Endodermal cell (in vitro differentiated cells): ENCODE measurements at regions not wholly inside any gene's neighbourhood (a gene's known extent, or its start where the extent isn't known, plus 50 kb on each side); places are given as distances from the start of the nearest gene placed in this dataset.
A peak's percentile ranks its signal among the peaks of the same experiment; 100 is the strongest.
"Not testable (repeated sequence)": the region's sequence is repeated elsewhere in the genome, so short reads cannot be mapped to it uniquely, and the experiment has no call there.

Experiments used
- DNase-seq: peaks from one replicate; pipeline ENCODE4 v3.0.0-alpha.2; 2017
- H3K27ac ChIP-seq: 2 replicates; pipeline ENCODE4 v1.5.1; 2013; ENCODE audit warnings: mild to moderate bottlenecking, low read depth, low read length, moderate library complexity
- H3K27me3 ChIP-seq: 2 replicates; pipeline ENCODE4 v1.6.1; 2013; ENCODE audit warnings: mild to moderate bottlenecking, low read length, moderate library complexity; ENCODE audit not compliant: insufficient read depth, control insufficient read depth, poor library complexity, severe bottlenecking
- H3K36me3 ChIP-seq: 2 replicates; pipeline ENCODE4 v1.7.0; 2013; ENCODE audit warnings: mild to moderate bottlenecking, low read length, moderate library complexity; ENCODE audit not compliant: control insufficient read depth, insufficient read depth
- H3K4me1 ChIP-seq: one replicate; pipeline ENCODE4 v1.7.0; 2013; ENCODE audit warnings: low read length; ENCODE audit not compliant: control insufficient read depth, insufficient read depth
- H3K4me3 ChIP-seq: 2 replicates; pipeline ENCODE4 v1.5.1; 2013; ENCODE audit warnings: mild to moderate bottlenecking, low read length, moderate library complexity
- H3K9ac ChIP-seq: 2 replicates; pipeline ENCODE4 v1.6.1; 2013; ENCODE audit warnings: mild to moderate bottlenecking, low read length, moderate library complexity; ENCODE audit not compliant: poor library complexity, severe bottlenecking; ENCODE audit errors: extremely low read depth
- H3K9me3 ChIP-seq: 2 replicates; pipeline ENCODE4 v1.6.1; 2013; ENCODE audit warnings: mild to moderate bottlenecking, low read length, moderate library complexity; ENCODE audit not compliant: control insufficient read depth
- H3K27ac Mint-ChIP-seq: 2 replicates; pipeline ENCODE4 v1.8.0; 2020; ENCODE audit warnings: mixed read lengths
- H3K27me3 Mint-ChIP-seq: 2 replicates; pipeline ENCODE4 v1.8.0; 2021; ENCODE audit warnings: mild to moderate bottlenecking, mixed read lengths; ENCODE audit not compliant: insufficient read depth
- H3K36me3 Mint-ChIP-seq: 2 replicates; pipeline ENCODE4 v1.8.0; 2020; ENCODE audit warnings: low read depth, mixed read lengths
- H3K4me1 Mint-ChIP-seq: 2 replicates; pipeline ENCODE4 v1.8.0; 2020; ENCODE audit warnings: mixed read lengths
- H3K4me3 Mint-ChIP-seq: 2 replicates; pipeline ENCODE4 v1.8.0; 2020; ENCODE audit warnings: mild to moderate bottlenecking, moderate library complexity, mixed read lengths
- H3K9me3 Mint-ChIP-seq: 2 replicates; pipeline ENCODE4 v1.8.0; 2020; ENCODE audit warnings: mild to moderate bottlenecking, mixed read lengths
- CTCF ChIP-seq: fragments of 200-600 bp; sonication (generic); conservative IDR thresholded peaks from 2 replicates; pipeline ENCODE4 v1.5.0; 2021; ENCODE audit warnings: antibody characterized with exemption, mild to moderate bottlenecking
- WGBS, 2 experiments: methylation state at CpG; one replicate each; pipeline versions ENCODE4 v1.1.5 to v1.1.7; 2013; ENCODE audit warnings: missing lambda C conversion rate in 2 of 2, mixed read lengths in 1 of 2; ENCODE audit not compliant: insufficient coverage in 1 of 2, insufficient read length in 1 of 2; 5-methylcytosine and 5-hydroxymethylcytosine counted together

- WGBS, 2 experiments = 97% methylated on average over 5 of the region's 5 CpGs; no CpG with 5 or more reads in 1 of the 2 experiments
Observed at GRCh38 chr14:26655128-26655527, 57.3 kb upstream of the NOVA1 start.

DNA sequence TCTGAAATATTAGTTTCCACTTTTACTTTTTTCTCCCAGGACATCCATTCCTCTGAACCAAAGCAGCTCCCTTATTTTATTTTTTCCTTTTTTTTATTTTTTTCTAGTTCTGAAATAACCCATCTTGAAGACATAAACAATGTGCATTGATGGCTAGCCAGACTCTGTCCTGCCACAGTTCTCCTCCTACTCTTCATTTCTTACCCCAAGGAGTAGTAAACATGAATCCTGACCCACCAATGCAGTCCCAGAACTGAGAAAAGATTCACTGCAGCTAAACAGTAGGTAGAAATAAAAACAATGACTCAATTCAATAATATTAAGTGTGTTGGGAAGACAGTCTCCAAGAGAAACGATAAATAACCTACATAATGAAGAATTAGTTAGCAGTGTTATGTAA, 65.7 kb upstream of the NOVA1 start:
- DNase-seq = no peak
- H3K27me3 Mint-ChIP-seq = no peaks in the 10 kb centered on the region
- Histone ChIP-seq H3K27me3 (no peaks in the 10 kb centered on the region), H3K9ac (no peak overlapping the region), H3K27ac (no peak overlapping the region), H3K36me3 (no peaks in the 10 kb centered on the region), H3K9me3 (peaks cover 21% of the 10 kb centered on the region), H3K4me3 (no peak overlapping the region), H3K4me1 (no peaks in the 10 kb centered on the region)
- peaks cover 14% of the 10 kb centered on the region for H3K36me3 Mint-ChIP-seq
- no peak for TF ChIP-seq CTCF
- H3K4me3 Mint-ChIP-seq = no peak overlapping the region
- H3K27ac Mint-ChIP-seq = no peak overlapping the region
- 83% methylated on average over 1 of the region's 1 CpG; no CpG with 5 or more reads in 1 of the 2 experiments for WGBS, 2 experiments
- H3K4me1 Mint-ChIP-seq = peaks cover 7% of the 10 kb centered on the region
- H3K9me3 Mint-ChIP-seq = peaks cover 24% of the 10 kb centered on the region

More at GRCh38 chr14:26655128-26655527, 57.3 kb upstream of the NOVA1 start:
- no peak overlapping the region for H3K9ac ChIP-seq
- Mint-ChIP-seq H3K9me3 (no peaks in the 10 kb centered on the region), H3K4me3 (no peak overlapping the region), H3K36me3 (no peaks in the 10 kb centered on the region), H3K27ac (no peak overlapping the region), H3K4me1 (no peaks in the 10 kb centered on the region), H3K27me3 (no peaks in the 10 kb centered on the region)
- no peak overlapping the region for H3K4me3 ChIP-seq
- no peak for DNase-seq
- no peaks in the 10 kb centered on the region for H3K36me3 ChIP-seq
- H3K9me3 ChIP-seq = no peaks in the 10 kb centered on the region
- H3K27me3 ChIP-seq = no peaks in the 10 kb centered on the region
- no peak overlapping the region for H3K27ac ChIP-seq
- H3K4me1 ChIP-seq = no peaks in the 10 kb centered on the region
- no peak for TF ChIP-seq CTCF

DNA sequence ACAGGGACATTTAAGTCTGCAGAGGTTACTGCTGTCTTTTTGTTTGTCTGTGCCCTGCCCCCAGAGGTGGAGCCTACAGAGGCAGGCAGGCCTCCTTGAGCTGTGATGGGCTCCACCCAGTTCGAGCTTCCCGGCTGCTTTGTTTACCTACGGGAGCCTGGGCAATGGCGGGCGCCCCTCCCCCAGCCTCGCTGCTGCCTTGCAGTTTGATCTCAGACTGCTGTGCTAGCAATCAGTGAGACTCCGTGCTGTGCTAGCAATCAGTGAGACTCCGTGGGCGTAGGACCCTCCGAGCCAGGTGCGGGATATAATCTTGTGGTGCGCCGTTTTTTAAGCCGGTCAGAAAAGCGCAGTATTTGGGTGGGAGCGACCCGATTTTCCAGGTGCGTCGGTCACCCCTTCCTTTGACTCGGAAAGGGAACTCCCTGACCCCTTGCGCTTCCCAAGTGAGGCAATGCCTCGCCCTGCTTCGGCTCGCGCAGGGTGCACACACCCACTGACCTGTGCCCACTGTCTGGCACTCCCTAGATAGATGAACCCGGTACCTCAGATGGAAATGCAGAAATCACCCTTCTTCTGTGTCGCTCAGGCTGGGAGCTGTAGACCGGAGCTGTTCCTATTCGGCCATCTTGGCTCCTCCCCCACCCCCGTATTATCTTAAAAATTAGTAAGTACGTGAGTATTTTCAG, 81.0 kb upstream of the NOVA1 start:
- H3K9me3 ChIP-seq = peaks cover 12% of the 10 kb centered on the region
- Mint-ChIP-seq H3K36me3 (peaks cover 15% of the 10 kb centered on the region), H3K27ac (peak overlapping the region; percentile 79), H3K4me3 (peak overlapping the region; percentile 65), H3K9me3 (peaks cover 43% of the 10 kb centered on the region)
- not testable (repeated sequence) for H3K4me1 ChIP-seq, H3K4me1 Mint-ChIP-seq, H3K36me3 ChIP-seq, H3K9ac ChIP-seq, H3K4me3 ChIP-seq, H3K27ac ChIP-seq, H3K27me3 Mint-ChIP-seq, H3K27me3 ChIP-seq
- DNase-seq = peak; percentile 49
- 93% methylated on average over 22 of the region's 31 CpGs; no CpG with 5 or more reads in 1 of the 2 experiments for WGBS, 2 experiments
